PC-3 (cell line): ENCODE measurements at regions not wholly inside any gene's neighbourhood (a gene's known extent, or its start where the extent isn't known, plus 50 kb on each side); places are given as distances from the start of the nearest gene placed in this dataset.

ENCODE experiments used
- ATAC-seq: fragments of 200-7000 bp; cut with Tn5 transposase; 2 replicates; pipeline ENCODE4 v1.9.1; 2020; ENCODE audit warnings: mild to moderate bottlenecking, moderate library complexity
- BruUV-seq: library from RNA; stranded (reverse); fragments of 400-500 nt; replicated peaks from 2 replicates; lab custom pipeline; 2021; lab: Mats Ljungman, UMichigan
- CTCF ChIA-PET: fragments of 300-600 bp; sonication (Branson Sonifier 250); formaldehyde crosslinking; loops from one replicate; lab custom pipeline; 2022; ENCODE audit warnings: antibody characterized with exemption; lab: Charles Lee
- POLR2A ChIA-PET: fragments of 300-600 bp; sonication (Branson Sonifier 250); formaldehyde crosslinking; loops from one replicate; lab custom pipeline; 2022; ENCODE audit warnings: antibody characterized with exemption; ENCODE audit not compliant: unreplicated experiment; lab: Charles Lee
- DNase-seq: peaks from one replicate; pipeline ENCODE4 v3.0.0-alpha.2; 2015
- H2AFZ ChIP-seq: fragments of 300-600 bp; sonication (generic); 2 replicates; pipeline ENCODE4 v1.6.0; 2016; ENCODE audit warnings: antibody characterized with exemption, low read length
- H3F3A ChIP-seq: fragments of 300-600 bp; sonication (generic); one replicate; pipeline ENCODE4 v1.6.0; 2017; ENCODE audit warnings: antibody characterized with exemption, low read length, control low read depth, mild to moderate bottlenecking; ENCODE audit not compliant: unreplicated experiment
- H3K27ac ChIP-seq: fragments of 300-600 bp; sonication (generic); 2 replicates; pipeline ENCODE4 v1.5.1; 2016; ENCODE audit warnings: mild to moderate bottlenecking, low read length
- H3K27me3 ChIP-seq: fragments of 300-600 bp; sonication (generic); 2 replicates; pipeline ENCODE4 v1.6.1; 2016; ENCODE audit warnings: low read length, mixed read lengths
- H3K36me3 ChIP-seq: fragments of 300-600 bp; sonication (generic); 2 replicates; pipeline ENCODE4 v1.6.1; 2016; ENCODE audit warnings: low read depth, mixed run types, low read length, mixed read lengths
- H3K4me1 ChIP-seq: fragments of 300-600 bp; sonication (generic); 2 replicates; pipeline ENCODE4 v1.5.1; 2016; ENCODE audit warnings: low read length; ENCODE audit not compliant: insufficient read depth
- H3K4me2 ChIP-seq: fragments of 300-600 bp; sonication (generic); 2 replicates; pipeline ENCODE4 v1.6.0; 2016; ENCODE audit warnings: low read length
- H3K4me3 ChIP-seq: fragments of 300-600 bp; sonication (generic); 2 replicates; pipeline ENCODE4 v1.5.1; 2016; ENCODE audit warnings: mild to moderate bottlenecking, low read length, mixed read lengths
- H3K79me2 ChIP-seq: fragments of 300-600 bp; sonication (generic); 2 replicates; pipeline ENCODE4 v1.6.1; 2017; ENCODE audit warnings: low read length, mixed read lengths
- H3K9ac ChIP-seq: fragments of 300-600 bp; sonication (generic); 2 replicates; pipeline ENCODE4 v1.6.0; 2016; ENCODE audit warnings: mild to moderate bottlenecking, low read length
- H3K9me2 ChIP-seq: fragments of 300-600 bp; sonication (generic); replicated peaks from 2 replicates; pipeline ENCODE4 v1.6.1; 2016; ENCODE audit warnings: mixed run types, low read length, mixed read lengths
- H3K9me3 ChIP-seq: fragments of 300-600 bp; sonication (generic); 2 replicates; pipeline ENCODE4 v1.6.1; 2016; ENCODE audit warnings: low read length, mixed read lengths
- H4K20me1 ChIP-seq: fragments of 300-600 bp; sonication (generic); 2 replicates; pipeline ENCODE4 v1.6.1; 2016; ENCODE audit warnings: low read length, mixed read lengths
- CTCF ChIP-seq: fragments of 300-600 bp; sonication (generic); conservative IDR thresholded peaks from 2 replicates; pipeline ENCODE4 v1.5.1; 2017; ENCODE audit warnings: antibody characterized with exemption, low read depth, mild to moderate bottlenecking, low read length
- EZH2 ChIP-seq: fragments of 300-600 bp; sonication (generic); IDR thresholded peaks from one replicate; pipeline ENCODE4 v1.6.1; 2017; ENCODE audit warnings: antibody characterized with exemption, mild to moderate bottlenecking, low read length; ENCODE audit not compliant: unreplicated experiment
- EZH2phosphoT487 ChIP-seq: fragments of 300-600 bp; sonication (generic); IDR thresholded peaks from 2 replicates; pipeline ENCODE4 v1.6.1; 2018; ENCODE audit warnings: mild to moderate bottlenecking, antibody characterized with exemption, low read length, borderline replicate concordance
- intact Hi-C: fragments of 100-400 bp; cut with micrococcal nuclease; formaldehyde crosslinking; loops from 2 replicates; pipeline ENCODE4 v1.9.0; 2023

DNA sequence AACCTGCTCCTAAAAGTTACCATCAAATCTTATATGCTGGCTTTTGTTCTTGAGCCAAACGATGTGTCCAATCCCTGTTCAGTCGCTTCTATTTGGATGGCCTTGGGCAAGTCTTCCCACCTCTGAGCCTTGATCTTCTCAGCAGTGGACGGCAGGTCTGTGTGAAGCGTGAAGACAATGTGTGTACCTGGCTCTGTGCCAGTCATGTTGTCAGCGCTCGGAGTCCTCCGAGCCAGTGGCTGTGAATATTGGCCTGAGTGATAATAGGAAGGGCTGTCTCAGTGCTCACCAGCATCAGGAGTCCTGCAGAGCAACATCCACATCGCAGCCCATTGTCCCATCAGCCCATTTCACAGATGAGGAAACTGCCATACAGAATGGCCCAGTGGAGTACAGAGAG lies 219.0 kb downstream of the CDC5L start:
- ChIA-PET CTCF (no interaction called here), POLR2A (no interaction called here)
- no peak overlapping the region for H2AFZ ChIP-seq
- no peaks in the 10 kb centered on the region; the same call in 1 of the 2 replicates for H3K4me1 ChIP-seq
- H3K27ac ChIP-seq: no peak overlapping the region
- H3K4me2 ChIP-seq: no peak overlapping the region
- no TSS peak for BruUV-seq
- TF ChIP-seq CTCF (no peak), EZH2phosphoT487 (no peak), EZH2 (no peak)
- H3K9ac ChIP-seq: no peak overlapping the region
- no peaks in the 10 kb centered on the region for H3K36me3 ChIP-seq
- intact Hi-C loops: no loop called here
- H3K79me2 ChIP-seq: no peaks in the 10 kb centered on the region
- H3K9me2 ChIP-seq: no peaks in the 10 kb centered on the region
- H3F3A ChIP-seq: no peaks in the 10 kb centered on the region
- H4K20me1 ChIP-seq: no peaks in the 10 kb centered on the region
- DNase-seq (no peak), ATAC-seq (no peak)
- H3K4me3 ChIP-seq: no peak overlapping the region
- H3K27me3 ChIP-seq: no peaks in the 10 kb centered on the region
- H3K9me3 ChIP-seq: no peaks in the 10 kb centered on the region

DNA sequence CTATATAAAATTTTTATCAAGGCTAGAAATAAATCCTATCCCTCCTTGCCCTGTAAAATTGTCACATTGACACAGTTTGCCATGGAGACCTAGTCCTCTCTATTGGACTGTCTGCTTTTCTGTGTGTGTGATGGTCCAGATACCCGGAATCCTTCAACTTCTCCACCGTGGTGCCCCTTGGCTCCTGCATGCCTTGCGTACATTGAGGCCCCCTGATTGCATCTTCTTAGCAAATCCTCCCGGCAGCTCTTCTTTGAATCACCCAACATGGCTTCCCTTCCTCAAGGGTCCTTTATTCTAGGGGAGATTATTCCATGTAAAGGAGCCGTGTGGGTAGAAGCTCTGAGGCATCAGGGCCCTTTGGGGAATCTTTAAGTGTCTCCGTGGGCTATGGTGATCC lies 219.5 kb downstream of the CDC5L start:
- ATAC-seq: no peak
- H3K4me2 ChIP-seq: no peak overlapping the region
- H3K36me3 ChIP-seq: no peaks in the 10 kb centered on the region
- intact Hi-C loops: no loop called here
- no TSS peak for BruUV-seq
- H3K9me3 ChIP-seq: no peaks in the 10 kb centered on the region
- no peaks in the 10 kb centered on the region for H3F3A ChIP-seq
- H3K9me2 ChIP-seq: no peaks in the 10 kb centered on the region
- ChIA-PET POLR2A (interaction anchor here (0.6 kb wide), 1 partner anchor 13 kb away, joined by 3 read pairs; no protein-coding TSS in a partner anchor), CTCF (no interaction called here)
- H3K4me3 ChIP-seq: no peak overlapping the region
- DNase-seq: no peak
- H4K20me1 ChIP-seq: no peaks in the 10 kb centered on the region
- TF ChIP-seq EZH2 (no peak), EZH2phosphoT487 (no peak), CTCF (no peak)
- no peaks in the 10 kb centered on the region for H3K27me3 ChIP-seq
- no peaks in the 10 kb centered on the region for H3K79me2 ChIP-seq
- no peak overlapping the region for H3K9ac ChIP-seq
- H3K27ac ChIP-seq: no peak overlapping the region
- H2AFZ ChIP-seq: no peak overlapping the region
- H3K4me1 ChIP-seq: no peaks in the 10 kb centered on the region; the same call in 1 of the 2 replicates

GRCh38 chr6:44608175-44608574 lies 220.7 kb downstream of the CDC5L start:
- H3K9me3 ChIP-seq: no peaks in the 10 kb centered on the region
- no peaks in the 10 kb centered on the region for H3F3A ChIP-seq
- POLR2A ChIA-PET: no interaction called here
- H3K4me2 ChIP-seq: no peak overlapping the region
- no peaks in the 10 kb centered on the region; the same call in 1 of the 2 replicates for H3K4me1 ChIP-seq
- no peaks in the 10 kb centered on the region for H3K27me3 ChIP-seq
- no peaks in the 10 kb centered on the region for H3K9me2 ChIP-seq
- TF ChIP-seq CTCF (no peak), EZH2phosphoT487 (no peak), EZH2 (no peak)
- no peak overlapping the region for H2AFZ ChIP-seq
- intact Hi-C loops: no loop called here
- H3K9ac ChIP-seq: no peak overlapping the region
- CTCF ChIA-PET: no interaction called here
- H3K27ac ChIP-seq: no peak overlapping the region
- DNase-seq (no peak), ATAC-seq (no peak)
- H3K4me3 ChIP-seq: no peak overlapping the region
- no peaks in the 10 kb centered on the region for H3K36me3 ChIP-seq
- no TSS peak for BruUV-seq
- H3K79me2 ChIP-seq: no peaks in the 10 kb centered on the region
- no peaks in the 10 kb centered on the region for H4K20me1 ChIP-seq
